NCI-H1048 (cell line): ENCODE measurements at regions not wholly inside any gene's neighbourhood (a gene's known extent, or its start where the extent isn't known, plus 50 kb on each side); places are given as distances from the start of the nearest gene placed in this dataset.

Experiments used
- DNase-seq: peaks from one replicate; lab custom pipeline; 2025; lab: John Stamatoyannopoulos, UW

DNA sequence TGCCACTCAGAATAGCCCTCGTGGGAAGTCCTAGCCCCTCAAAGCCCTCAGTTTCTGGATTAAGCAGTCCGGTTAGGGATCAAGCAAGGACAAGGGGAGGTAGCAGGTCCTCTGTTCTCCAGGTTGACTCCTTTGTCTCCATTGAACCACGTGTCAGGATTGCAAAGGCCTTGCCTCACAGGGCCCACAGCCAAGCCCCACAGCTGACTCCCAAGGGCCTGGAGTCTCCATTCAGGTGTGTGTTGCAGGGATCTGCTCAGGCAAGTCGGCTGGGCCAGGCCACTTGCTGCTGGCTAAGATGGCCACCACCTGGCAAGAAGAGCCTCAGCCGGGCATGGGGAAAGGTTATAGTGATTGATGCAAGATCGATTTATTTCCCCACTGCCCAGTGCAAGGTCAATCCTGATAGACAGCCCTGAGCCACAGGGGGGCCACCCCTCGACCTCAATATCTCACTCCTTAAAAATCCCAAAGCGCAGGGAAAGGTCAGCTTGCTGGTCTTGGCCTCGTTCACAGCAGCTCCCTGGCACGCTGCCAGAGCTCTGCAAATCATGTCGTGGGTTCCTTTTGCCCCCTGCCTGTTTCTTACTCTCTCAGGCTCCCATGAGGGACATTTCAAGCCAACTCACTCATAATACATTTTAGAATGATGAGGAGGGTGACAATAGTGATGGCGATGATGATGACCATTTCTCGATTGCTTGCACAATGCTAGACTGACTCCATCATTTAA is 75.9 kb downstream of the EDN3 start:
- DNase-seq: no peak

DNA sequence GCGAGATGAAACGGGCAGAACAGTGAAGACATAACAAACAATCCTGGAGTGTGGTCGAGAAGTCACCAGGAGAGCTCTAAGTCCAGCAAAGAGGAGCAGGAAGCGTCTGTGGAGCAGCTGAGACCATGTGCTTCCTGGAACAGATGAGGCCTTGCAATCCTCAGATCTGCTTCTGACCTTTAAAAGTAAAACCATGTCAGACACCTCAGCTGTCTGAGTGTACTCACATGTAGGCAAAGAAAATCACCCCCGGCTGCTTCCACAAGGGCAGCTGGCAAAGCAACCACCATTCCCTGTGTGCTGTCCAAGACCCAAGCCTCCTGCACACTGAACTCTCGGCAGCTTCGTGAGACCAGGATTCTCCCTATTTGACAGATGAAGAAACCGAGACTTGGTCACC is 76.6 kb downstream of the EDN3 start:
- no peak for DNase-seq

- no peak for DNase-seq
Observed at GRCh38 chr20:59377842-59378241, 77.4 kb downstream of the EDN3 start.

DNA sequence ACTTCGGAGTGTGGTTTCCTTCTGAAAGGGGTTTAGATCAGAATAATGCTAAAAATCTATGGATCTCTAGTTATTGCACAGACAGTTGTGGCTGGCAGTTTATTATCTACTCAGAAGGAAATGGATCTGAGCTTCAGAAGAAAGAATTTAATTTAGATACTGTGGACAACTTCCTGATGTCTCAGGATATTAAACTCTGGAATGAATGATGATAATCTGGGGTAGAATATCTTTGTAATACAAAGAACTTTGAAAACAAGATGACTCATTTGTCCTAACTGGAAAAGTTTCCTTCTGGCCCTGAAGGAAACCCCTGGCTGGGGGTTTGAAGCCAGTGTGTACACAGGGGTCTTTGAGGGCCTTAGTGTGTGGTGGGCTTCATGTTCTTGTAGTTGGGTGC is 78.0 kb downstream of the EDN3 start:
- DNase-seq: no peak

DNA sequence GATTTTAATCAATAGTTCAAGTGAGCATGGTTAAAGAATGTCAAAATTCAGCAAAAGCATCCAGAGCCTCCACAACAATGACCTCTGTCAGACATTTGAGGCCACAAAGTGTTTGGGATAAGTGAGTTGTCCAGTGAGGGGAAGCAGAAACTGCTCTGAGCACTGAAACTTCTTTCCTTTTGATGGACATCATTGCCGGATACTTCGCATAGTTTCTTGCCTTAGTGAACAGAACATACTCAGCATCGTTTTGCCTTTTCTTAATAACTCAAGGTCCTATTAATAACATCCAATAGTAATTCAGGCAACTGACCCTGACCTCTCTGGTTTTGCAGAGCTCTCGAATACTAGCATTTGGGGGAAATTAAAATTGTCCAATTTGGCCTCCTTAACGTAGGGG is 78.6 kb downstream of the EDN3 start:
- DNase-seq: no peak

GRCh38 chr20:59381689-59382088 is 81.3 kb downstream of the EDN3 start:
- DNase-seq: no peak

DNA sequence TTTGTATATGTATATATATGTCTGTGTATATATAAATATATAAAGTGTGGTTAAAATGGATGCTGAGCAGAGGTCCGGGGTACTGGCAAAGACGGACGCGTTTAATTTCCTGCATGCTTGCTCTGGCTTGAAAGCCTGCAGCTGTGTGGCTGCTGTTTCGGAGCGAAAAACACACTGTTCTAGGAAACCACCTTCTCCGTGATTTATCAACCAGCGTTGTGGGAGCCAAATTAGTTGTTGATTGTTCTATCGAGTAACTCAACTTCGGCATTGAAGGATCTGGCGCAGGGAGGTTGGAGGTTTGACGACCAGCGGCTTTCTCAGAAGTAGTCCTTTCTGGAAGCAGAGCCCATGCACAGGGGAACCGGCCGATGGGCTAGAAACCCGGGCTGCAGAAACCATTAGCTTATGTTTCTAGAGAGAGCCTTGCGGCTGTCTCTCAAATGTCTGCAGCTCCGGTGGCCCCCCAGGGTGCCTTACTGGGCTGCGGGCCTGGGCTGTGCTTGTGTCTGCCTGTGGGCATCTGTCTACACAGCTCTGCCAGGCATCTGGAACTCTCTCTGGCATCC is 81.8 kb downstream of the EDN3 start:
- no peak for DNase-seq

GRCh38 chr20:59382907-59383306 is 82.5 kb downstream of the EDN3 start:
- no peak for DNase-seq

- no peak for DNase-seq
Observed at GRCh38 chr20:59385038-59385437, 84.6 kb downstream of the EDN3 start.

DNA sequence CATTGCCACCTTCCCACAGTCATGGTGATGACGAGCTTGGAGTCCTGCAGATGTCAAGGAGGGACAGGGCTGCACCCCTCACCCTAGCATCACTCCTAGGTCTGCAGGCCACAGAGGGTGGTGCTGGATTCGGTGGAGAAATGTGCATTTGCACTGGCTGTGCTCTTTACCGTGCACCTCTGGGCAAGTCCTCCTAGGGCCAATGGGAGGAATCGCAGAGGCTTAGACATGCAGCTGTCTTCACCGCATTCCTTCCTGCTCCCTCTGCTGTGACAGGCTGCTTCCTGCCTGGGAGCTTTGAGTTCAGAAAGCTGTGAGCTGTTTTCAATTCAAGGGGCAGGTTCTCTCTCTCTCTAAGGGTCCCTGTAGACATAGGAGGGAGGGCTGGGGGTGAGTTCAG is 85.1 kb downstream of the EDN3 start:
- DNase-seq: no peak

DNA sequence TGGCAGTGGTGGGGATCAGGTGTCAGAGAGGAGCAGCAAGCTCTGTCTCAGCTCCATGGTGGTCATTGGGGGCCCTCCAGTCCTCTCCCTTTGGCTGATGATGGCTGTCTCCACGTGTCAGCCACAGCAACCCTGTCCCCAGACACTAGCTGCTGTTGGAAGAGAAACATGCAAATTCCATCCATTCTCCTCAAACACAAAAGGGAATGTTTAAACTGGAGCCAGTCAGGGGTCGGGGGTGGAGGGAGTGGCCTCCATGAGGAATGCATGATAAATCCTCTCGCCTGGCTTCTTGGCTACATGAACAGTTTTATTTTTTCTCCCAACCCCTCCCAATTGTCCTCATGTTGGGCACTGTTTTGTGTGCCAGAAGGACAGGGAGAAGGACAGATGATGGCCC is 86.4 kb downstream of the EDN3 start:
- DNase-seq: no peak

DNA sequence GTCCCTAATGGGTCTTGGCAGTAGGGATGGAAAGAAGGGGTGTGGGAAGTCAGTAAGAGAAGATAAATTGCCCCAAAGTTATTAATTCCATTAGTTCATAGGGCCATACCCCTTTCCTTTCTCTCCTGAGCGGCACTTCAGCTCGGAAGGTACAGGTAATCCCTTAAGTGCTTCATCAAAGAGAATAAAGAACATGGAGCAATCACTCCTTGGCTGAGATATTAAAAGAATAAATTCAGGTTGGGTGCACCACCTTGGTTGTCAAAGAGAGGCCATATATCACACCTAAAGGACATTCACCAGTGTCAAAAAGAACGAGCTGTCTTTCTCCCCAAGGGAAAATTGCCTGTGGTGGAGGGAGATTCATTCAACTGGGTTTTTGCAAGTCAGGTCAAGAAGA is 87.5 kb downstream of the EDN3 start:
- DNase-seq: no peak

GRCh38 chr20:59388402-59388801 is 88.0 kb downstream of the EDN3 start:
- no peak for DNase-seq

- DNase-seq: no peak
Observed at GRCh38 chr20:59390437-59390836, 90.0 kb downstream of the EDN3 start.

DNA sequence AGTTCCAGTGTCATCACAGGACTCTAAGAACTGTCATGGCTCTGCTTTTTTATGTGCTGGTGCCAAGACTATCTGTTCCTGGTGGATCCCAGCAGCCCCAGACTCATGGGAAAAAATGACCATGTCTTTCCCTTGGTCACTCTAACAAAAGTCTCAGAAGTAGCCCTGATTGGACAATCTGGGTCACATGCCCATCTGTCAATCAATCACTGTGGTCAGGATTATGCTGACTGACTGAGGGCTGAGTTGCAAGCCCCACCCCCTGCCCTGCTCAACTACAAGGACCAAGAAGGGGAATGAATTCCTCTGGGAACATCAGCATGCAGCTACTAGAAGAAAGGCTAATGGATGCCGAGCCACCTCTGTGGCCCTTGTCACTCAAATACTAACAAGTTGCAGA is 91.6 kb downstream of the EDN3 start:
- no peak for DNase-seq

DNA sequence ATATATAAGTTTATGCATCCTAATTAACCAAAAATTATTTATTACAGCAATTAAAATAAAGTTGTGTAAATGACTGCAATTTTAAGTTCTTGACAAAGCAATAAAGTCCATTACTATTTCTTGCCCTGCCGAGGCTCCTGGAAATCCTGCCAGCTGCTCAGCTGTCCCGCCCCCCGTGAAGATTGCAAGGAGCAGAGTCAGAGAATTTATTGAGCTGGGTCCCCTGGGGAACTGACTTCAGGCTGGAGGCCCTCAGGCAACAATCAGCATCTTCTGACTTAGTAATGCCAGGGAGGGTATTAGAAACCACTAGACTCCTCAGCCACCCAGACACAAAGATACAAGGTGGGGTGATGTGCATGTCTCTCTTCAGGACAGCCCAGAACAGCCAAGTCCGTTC is 92.3 kb downstream of the EDN3 start:
- no peak for DNase-seq

DNA sequence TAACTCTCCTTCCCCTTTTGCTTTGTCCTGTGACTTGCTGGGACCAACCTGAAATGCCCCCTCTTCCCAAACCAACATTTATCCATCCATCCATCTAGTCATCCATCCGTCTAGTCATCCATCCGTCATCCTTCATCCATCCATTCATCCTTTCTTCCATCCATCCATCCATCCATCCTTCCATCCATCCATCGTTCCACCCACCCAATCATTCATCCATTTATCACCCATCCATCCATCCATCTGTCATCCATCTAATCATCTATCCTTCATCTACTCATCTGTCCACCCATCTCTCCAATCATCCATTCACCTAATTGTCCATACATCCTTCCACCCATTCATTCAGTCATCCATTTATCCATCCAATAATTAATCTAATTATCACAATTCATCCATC is 92.7 kb downstream of the EDN3 start:
- DNase-seq: no peak

DNA sequence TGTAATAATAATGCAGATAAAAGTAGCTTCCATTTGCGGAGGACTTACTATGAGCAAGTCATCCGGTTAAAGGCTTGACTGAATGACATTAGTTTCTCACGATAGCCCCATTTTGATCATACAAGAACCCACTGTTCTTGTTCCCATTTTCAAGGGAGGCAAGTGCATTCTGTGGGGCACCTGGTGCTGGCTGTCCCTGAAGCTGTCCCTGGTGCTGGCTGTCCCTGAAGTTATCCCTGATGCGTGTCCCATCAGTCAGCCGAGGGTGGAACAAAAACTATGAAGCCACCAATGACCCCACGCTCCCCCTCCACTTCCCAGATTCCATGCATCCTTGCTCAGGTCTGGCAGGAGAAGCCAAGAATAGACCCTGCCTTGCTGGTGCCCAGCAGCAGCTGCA is 95.3 kb downstream of the EDN3 start:
- DNase-seq: no peak

DNA sequence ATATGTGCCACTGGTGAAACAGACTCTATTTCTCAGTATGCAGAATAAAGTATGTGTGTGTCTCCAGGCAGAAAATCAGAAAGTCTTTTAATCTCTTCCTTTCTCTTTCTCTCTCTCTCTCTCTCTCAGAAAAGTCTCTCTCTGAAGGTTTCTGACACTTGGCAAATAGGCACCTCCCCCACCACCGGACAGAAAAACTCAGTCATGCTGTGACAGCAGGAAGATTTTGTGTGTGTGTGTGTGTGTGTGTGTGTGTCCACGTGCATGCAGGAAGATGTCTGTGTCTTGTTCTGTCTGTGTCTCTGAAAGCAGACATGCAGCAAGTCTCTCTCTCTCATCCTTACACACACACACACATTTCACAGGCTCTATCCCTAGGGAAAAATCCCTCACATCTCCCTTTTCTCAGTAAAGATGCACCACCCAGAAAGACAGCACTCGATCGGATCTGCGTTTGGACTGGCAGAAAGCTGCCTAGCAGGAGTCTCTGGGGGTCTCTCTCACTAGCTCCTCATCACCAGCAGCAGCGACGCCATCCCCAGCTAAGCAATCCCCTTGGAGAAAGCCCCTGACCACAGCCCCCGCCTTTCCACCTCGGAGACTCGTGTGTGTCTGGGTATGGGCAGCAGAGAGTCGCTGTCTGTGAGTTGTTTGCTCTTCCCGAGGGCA is 98.3 kb downstream of the EDN3 start:
- DNase-seq: no peak

- no peak for DNase-seq
Observed at GRCh38 chr20:59399426-59400099, 99.2 kb downstream of the EDN3 start.

DNA sequence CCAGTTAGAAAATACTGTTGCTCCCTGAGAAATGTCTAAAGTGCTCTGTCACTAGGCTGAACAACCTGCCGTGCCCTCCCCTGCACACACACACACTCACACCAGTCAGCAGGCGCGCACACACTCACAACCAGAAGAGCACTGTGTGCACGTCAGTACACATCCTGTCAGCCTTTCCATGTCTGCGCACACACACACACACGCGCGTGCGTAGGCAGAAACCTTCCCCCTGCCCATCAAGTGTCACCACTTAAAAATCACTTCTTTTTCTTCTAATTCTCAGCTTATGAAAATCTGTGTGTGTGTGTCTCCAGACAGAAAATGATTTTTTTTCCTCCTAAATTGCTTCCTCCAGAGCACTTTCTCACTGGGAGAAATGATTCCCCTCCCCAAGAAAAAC is 100.3 kb downstream of the EDN3 start:
- DNase-seq: no peak

GRCh38 chr20:59402681-59403080 is 102.3 kb downstream of the EDN3 start:
- DNase-seq: no peak
